ENCODE measurements at regions not wholly inside any gene's neighbourhood (a gene's known extent, or its start where the extent isn't known, plus 50 kb on each side); places are given as distances from the start of the nearest gene placed in this dataset.

DNA sequence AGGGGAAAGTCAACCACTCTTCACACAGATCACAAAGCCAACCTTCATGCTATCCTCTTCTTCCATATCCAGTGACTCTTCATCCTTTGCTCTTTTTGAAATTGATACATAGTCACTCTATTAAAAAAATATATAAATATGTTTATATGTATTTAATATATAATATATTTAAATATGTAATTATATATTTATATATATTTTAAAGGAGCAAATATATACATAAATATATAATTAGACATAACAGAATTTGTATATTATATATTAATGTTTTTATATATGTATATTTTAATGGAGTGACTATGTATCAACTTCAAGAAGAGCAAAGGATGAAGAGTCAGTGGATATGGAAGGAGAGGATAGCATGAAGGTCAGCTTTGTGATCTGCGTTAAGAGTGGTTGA lies 374.9 kb downstream of the CDH9 start:
- no peak for DNase-seq (ENCODE audit: low read depth)
- TF ChIP-seq, protein P1, sequence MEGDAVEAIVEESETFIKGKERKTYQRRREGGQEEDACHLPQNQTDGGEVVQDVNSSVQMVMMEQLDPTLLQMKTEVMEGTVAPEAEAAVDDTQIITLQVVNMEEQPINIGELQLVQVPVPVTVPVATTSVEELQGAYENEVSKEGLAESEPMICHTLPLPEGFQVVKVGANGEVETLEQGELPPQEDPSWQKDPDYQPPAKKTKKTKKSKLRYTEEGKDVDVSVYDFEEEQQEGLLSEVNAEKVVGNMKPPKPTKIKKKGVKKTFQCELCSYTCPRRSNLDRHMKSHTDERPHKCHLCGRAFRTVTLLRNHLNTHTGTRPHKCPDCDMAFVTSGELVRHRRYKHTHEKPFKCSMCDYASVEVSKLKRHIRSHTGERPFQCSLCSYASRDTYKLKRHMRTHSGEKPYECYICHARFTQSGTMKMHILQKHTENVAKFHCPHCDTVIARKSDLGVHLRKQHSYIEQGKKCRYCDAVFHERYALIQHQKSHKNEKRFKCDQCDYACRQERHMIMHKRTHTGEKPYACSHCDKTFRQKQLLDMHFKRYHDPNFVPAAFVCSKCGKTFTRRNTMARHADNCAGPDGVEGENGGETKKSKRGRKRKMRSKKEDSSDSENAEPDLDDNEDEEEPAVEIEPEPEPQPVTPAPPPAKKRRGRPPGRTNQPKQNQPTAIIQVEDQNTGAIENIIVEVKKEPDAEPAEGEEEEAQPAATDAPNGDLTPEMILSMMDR (conservative IDR thresholded peaks at IDR 0.05; ENCODE audit: control insufficient read depth, insufficient read depth, low read depth, low read length): no peak
- no peak overlapping the region for H3K4me3 ChIP-seq (ENCODE audit: control insufficient read depth, low read depth, low read length)

GRCh38 chr5:26662806-26663360 lies 375.5 kb downstream of the CDH9 start:
- TF ChIP-seq, protein P1 (conservative IDR thresholded peaks at IDR 0.05; ENCODE audit: control insufficient read depth, insufficient read depth, low read depth, low read length): no peak
- no peak overlapping the region for H3K4me3 ChIP-seq (ENCODE audit: control insufficient read depth, low read depth, low read length)
- no peak for DNase-seq (ENCODE audit: low read depth)

DNA sequence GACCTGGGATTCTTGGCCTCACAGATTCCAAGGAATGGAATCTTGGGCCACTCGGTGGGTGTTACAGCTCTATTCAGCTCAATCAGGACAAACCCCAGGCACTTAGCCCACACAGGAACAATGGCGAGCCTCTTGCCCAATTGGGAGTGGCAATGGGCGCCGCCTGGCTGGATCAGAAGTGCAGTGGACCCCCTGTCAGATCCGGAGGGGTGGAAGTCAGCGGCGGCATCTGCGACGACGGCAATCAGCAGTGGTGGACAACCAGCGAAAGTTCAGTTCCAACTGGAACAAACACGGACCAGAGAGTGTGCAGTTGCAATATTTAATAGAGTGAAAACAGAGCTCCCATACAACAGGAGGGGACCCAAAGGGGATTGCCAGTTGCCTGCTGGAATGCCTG lies 378.3 kb downstream of the CDH9 start:
- no peak overlapping the region for H3K4me3 ChIP-seq (ENCODE audit: control insufficient read depth, low read depth, low read length)
- TF ChIP-seq, protein P1 (conservative IDR thresholded peaks at IDR 0.05; ENCODE audit: control insufficient read depth, insufficient read depth, low read depth, low read length): no peak
- no peak for DNase-seq (ENCODE audit: low read depth)

- no peak overlapping the region for H3K4me3 ChIP-seq (ENCODE audit: control insufficient read depth, low read depth, low read length)
- DNase-seq (ENCODE audit: low read depth): no peak
- TF ChIP-seq, protein P1 (conservative IDR thresholded peaks at IDR 0.05; ENCODE audit: control insufficient read depth, insufficient read depth, low read depth, low read length): no peak
Observed at GRCh38 chr5:26649000-26649399, 389.4 kb downstream of the CDH9 start.

GRCh38 chr5:26647781-26648180 lies 390.6 kb downstream of the CDH9 start:
- TF ChIP-seq, protein P1 (conservative IDR thresholded peaks at IDR 0.05; ENCODE audit: control insufficient read depth, insufficient read depth, low read depth, low read length): no peak
- no peak for DNase-seq (ENCODE audit: low read depth)
- H3K4me3 ChIP-seq (ENCODE audit: control insufficient read depth, low read depth, low read length): no peak overlapping the region

DNA sequence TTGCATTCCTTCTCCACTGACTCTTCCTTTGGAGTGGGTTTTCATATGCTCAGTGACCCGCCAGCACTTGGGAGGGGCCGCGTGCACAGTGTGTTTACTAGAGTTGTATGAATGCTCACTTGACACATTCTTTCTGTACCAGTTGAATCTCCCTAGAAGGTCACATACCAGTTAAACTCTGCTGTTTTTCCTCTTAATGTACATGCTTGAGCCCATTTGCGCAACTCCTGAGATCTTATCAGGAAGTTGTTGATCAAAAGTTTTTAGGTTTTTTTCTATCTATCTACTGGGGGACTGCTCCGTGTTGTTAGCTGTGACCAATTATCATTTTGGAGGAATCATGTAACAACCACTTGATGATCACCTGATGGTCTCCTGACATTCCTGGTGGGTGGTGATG lies 392.7 kb downstream of the CDH9 start:
- TF ChIP-seq, protein P1 (conservative IDR thresholded peaks at IDR 0.05; ENCODE audit: control insufficient read depth, insufficient read depth, low read depth, low read length): no peak
- no peak overlapping the region for H3K4me3 ChIP-seq (ENCODE audit: control insufficient read depth, low read depth, low read length)

GRCh38 chr5:26641492-26641891 lies 396.9 kb downstream of the CDH9 start:
- no peak overlapping the region for H3K4me3 ChIP-seq (ENCODE audit: control insufficient read depth, low read depth, low read length)
- TF ChIP-seq, protein P1 (conservative IDR thresholded peaks at IDR 0.05; ENCODE audit: control insufficient read depth, insufficient read depth, low read depth, low read length): no peak
- no peak for DNase-seq (ENCODE audit: low read depth)

More for the DNA sequence above, 392.7 kb downstream of the CDH9 start:
- no peak for DNase-seq (ENCODE audit: low read depth)

All from fibroblast of mammary gland (primary cell).